T-cell (primary cell): ENCODE measurements at regions not wholly inside any gene's neighbourhood (a gene's known extent, or its start where the extent isn't known, plus 50 kb on each side); places are given as distances from the start of the nearest gene placed in this dataset.

Experiments
- ATAC-seq, 4 experiments: fragments of 200-7000 bp in 3 of 4; fragments of 150-1000 bp in 1 of 4; cut with Tn5 transposase; replicated peaks in 1 of 4; 1 replicate in 3 of 4; 2 replicates in 1 of 4; pipeline ENCODE4 v1.10.0; 2021; ENCODE audit warnings: moderate library complexity in 3 of 4, mild to moderate bottlenecking in 2 of 4, moderate number of reproducible peaks in 1 of 4
- CTCF ChIA-PET, 2 donors: fragments of 300-600 bp; sonication (Branson Sonifier 250); formaldehyde crosslinking; loops; one replicate each; lab custom pipeline; 2022; ENCODE audit warnings: antibody characterized with exemption in 2 of 2; lab: Charles Lee
- POLR2A ChIA-PET, 2 donors: fragments of 300-600 bp; sonication (Branson Sonifier 250); formaldehyde crosslinking; loops; one replicate each; lab custom pipeline; 2022; ENCODE audit warnings: antibody characterized with exemption in 2 of 2; lab: Charles Lee
- DNase-seq, 35 experiments: peaks; one replicate each; pipeline versions ENCODE4 v3.0.0 to v3.0.0-alpha.2; 2013 to 2023
- H3K27ac ChIP-seq: one replicate; pipeline ENCODE4 v1.5.1; 2013; ENCODE audit warnings: low read length
- H3K27me3 ChIP-seq, 2 experiments: replicated peaks in 1 of 2; 1 replicate in 1 of 2; 2 replicates in 1 of 2; pipeline versions ENCODE4 v1.6.1 to v1.7.0; 2013; ENCODE audit warnings: low read length in 1 of 2, mixed read lengths in 1 of 2; ENCODE audit not compliant: control insufficient read depth in 2 of 2, insufficient read depth in 2 of 2; ENCODE audit errors: extremely low read depth in 1 of 2
- H3K36me3 ChIP-seq, 2 donors: 1 replicate in 1 of 2; 2 replicates in 1 of 2; pipeline versions ENCODE4 v1.6.1 to v1.7.0; 2013; ENCODE audit warnings: low read length in 1 of 2; ENCODE audit not compliant: control insufficient read depth in 2 of 2, insufficient read depth in 1 of 2; ENCODE audit errors: extremely low read depth in 1 of 2
- H3K4me1 ChIP-seq, 2 experiments: 1 replicate in 1 of 2; 2 replicates in 1 of 2; pipeline versions ENCODE4 v1.6.1 to v1.7.0; 2013; ENCODE audit warnings: low read length in 2 of 2, mixed read lengths in 1 of 2; ENCODE audit not compliant: insufficient read depth in 2 of 2, control insufficient read depth in 1 of 2; ENCODE audit errors: extremely low read depth in 1 of 2
- H3K4me3 ChIP-seq, 2 donors: 1 replicate in 1 of 2; 2 replicates in 1 of 2; pipeline versions ENCODE4 v1.5.1 to v1.7.0; 2013; ENCODE audit warnings: mild to moderate bottlenecking in 2 of 2, low read length in 1 of 2, moderate library complexity in 1 of 2; ENCODE audit not compliant: control insufficient read depth in 1 of 2; ENCODE audit errors: extremely low read depth in 1 of 2
- H3K9me3 ChIP-seq: 2 replicates; pipeline ENCODE4 v1.7.0; 2013
- H3K27ac Mint-ChIP-seq, 2 donors: one replicate each; pipeline ENCODE4 v1.8.0; 2020 to 2021; ENCODE audit warnings: mild to moderate bottlenecking in 2 of 2, mixed read lengths in 2 of 2
- H3K27me3 Mint-ChIP-seq, 2 donors: one replicate each; pipeline ENCODE4 v1.8.0; 2021 to 2022; ENCODE audit warnings: mixed read lengths in 2 of 2
- H3K36me3 Mint-ChIP-seq: one replicate; pipeline ENCODE4 v1.8.0; 2021; ENCODE audit warnings: mixed read lengths
- H3K4me1 Mint-ChIP-seq, 3 donors: one replicate each; pipeline ENCODE4 v1.8.0; 2020 to 2022; ENCODE audit warnings: mixed read lengths in 3 of 3, mild to moderate bottlenecking in 1 of 3
- H3K4me3 Mint-ChIP-seq, 3 donors: one replicate each; pipeline ENCODE4 v1.8.0; 2020 to 2022; ENCODE audit warnings: mild to moderate bottlenecking in 3 of 3, mixed read lengths in 3 of 3, moderate library complexity in 3 of 3
- H3K9me3 Mint-ChIP-seq, 3 donors: one replicate each; pipeline ENCODE4 v1.8.0; 2020 to 2022; ENCODE audit warnings: mixed read lengths in 3 of 3
- WGBS: methylation state at CpG from one replicate; pipeline ENCODE4 v1.1.5; 2013; ENCODE audit warnings: missing lambda C conversion rate; ENCODE audit not compliant: insufficient coverage; 5-methylcytosine and 5-hydroxymethylcytosine counted together

GRCh38 chr15:81454024-81454423 is 80.0 kb upstream of the TMC3 start:
- no CpG with 5 or more reads among the region's 1 CpG for WGBS
- H3K9me3 Mint-ChIP-seq, result peaks cover 0 to 13% (median 4%) of the 10 kb centered on the region in 3 donors
- ChIA-PET CTCF (interaction anchor here in 1 of 2 donors (0.6 kb wide), 1 partner anchor 31 kb away, joined by 6 read pairs; no protein-coding TSS in a partner anchor), POLR2A (no interaction called here)
- H3K27me3 Mint-ChIP-seq, result peaks cover 4 to 8% of the 10 kb centered on the region in 2 donors
- no peaks in the 10 kb centered on the region for H3K9me3 ChIP-seq
- H3K36me3 ChIP-seq, result no peaks in the 10 kb centered on the region
- peaks cover 0 to 4% of the 10 kb centered on the region in 2 experiments for H3K4me1 ChIP-seq
- no peak overlapping the region for H3K27ac ChIP-seq
- H3K4me3 Mint-ChIP-seq, result no peak overlapping the region
- ATAC-seq, result no peak
- H3K27me3 ChIP-seq, result peaks cover 0 to 6% of the 10 kb centered on the region in 2 experiments
- H3K36me3 Mint-ChIP-seq, result no peaks in the 10 kb centered on the region
- H3K4me1 Mint-ChIP-seq, result peaks cover 10 to 15% (median 11%) of the 10 kb centered on the region in 3 donors
- H3K4me3 ChIP-seq, result no peak overlapping the region
- H3K27ac Mint-ChIP-seq, result no peak overlapping the region
- no peak for DNase-seq

GRCh38 chr15:81450721-81451120 is 76.7 kb upstream of the TMC3 start:
- ChIA-PET POLR2A (no interaction called here), CTCF (interaction anchor here in 1 of 2 donors (0.7 kb wide), 1 partner anchor 1906 kb away, joined by 3 read pairs; no protein-coding TSS in a partner anchor)
- H3K4me1 Mint-ChIP-seq, result peaks cover 0 to 6% (median 0%) of the 10 kb centered on the region in 3 donors
- Histone ChIP-seq H3K4me3 (no peak overlapping the region), H3K27me3 (peaks cover 0 to 3% of the 10 kb centered on the region in 2 experiments), H3K36me3 (no peaks in the 10 kb centered on the region), H3K4me1 (no peaks in the 10 kb centered on the region), H3K27ac (no peak overlapping the region), H3K9me3 (no peaks in the 10 kb centered on the region)
- H3K36me3 Mint-ChIP-seq, result no peaks in the 10 kb centered on the region
- H3K4me3 Mint-ChIP-seq, result no peak overlapping the region
- peaks cover 5 to 9% (median 8%) of the 10 kb centered on the region in 3 donors for H3K9me3 Mint-ChIP-seq
- WGBS, result no CpG with 5 or more reads among the region's 1 CpG
- ATAC-seq (no peak), DNase-seq (no peak)
- peaks cover 0 to 5% of the 10 kb centered on the region in 2 donors for H3K27me3 Mint-ChIP-seq
- H3K27ac Mint-ChIP-seq, result no peak overlapping the region

- no peaks in the 10 kb centered on the region for H3K36me3 Mint-ChIP-seq
- CTCF ChIA-PET, result no interaction called here
- ATAC-seq (no peak), DNase-seq (no peak)
- Histone ChIP-seq H3K9me3 (no peaks in the 10 kb centered on the region), H3K4me3 (no peak overlapping the region), H3K27ac (no peak overlapping the region), H3K36me3 (no peaks in the 10 kb centered on the region), H3K27me3 (peaks cover 0 to 3% of the 10 kb centered on the region in 2 experiments), H3K4me1 (no peaks in the 10 kb centered on the region)
- H3K27me3 Mint-ChIP-seq, result peaks cover 0 to 5% of the 10 kb centered on the region in 2 donors
- peaks cover 8 to 15% (median 8%) of the 10 kb centered on the region in 3 donors for H3K9me3 Mint-ChIP-seq
- H3K27ac Mint-ChIP-seq, result no peak overlapping the region
- peaks cover 0 to 6% (median 0%) of the 10 kb centered on the region in 3 donors for H3K4me1 Mint-ChIP-seq
- no CpG with 5 or more reads among the region's 2 CpGs for WGBS
- POLR2A ChIA-PET, result no interaction called here
- no peak overlapping the region for H3K4me3 Mint-ChIP-seq
These were observed 75.9 kb upstream of the TMC3 start for GRCh38 chr15:81449836-81450474.

GRCh38 chr15:81443040-81443820 is 69.2 kb upstream of the TMC3 start:
- Mint-ChIP-seq H3K27ac (no peak overlapping the region), H3K36me3 (no peaks in the 10 kb centered on the region), H3K27me3 (peaks cover 9 to 16% of the 10 kb centered on the region in 2 donors), H3K4me1 (no peaks in the 10 kb centered on the region), H3K9me3 (peaks cover 8 to 16% (median 8%) of the 10 kb centered on the region in 3 donors), H3K4me3 (no peak overlapping the region)
- no peaks in the 10 kb centered on the region for H3K9me3 ChIP-seq
- ChIA-PET POLR2A (no interaction called here), CTCF (no interaction called here)
- WGBS, result no CpG with 5 or more reads among the region's 5 CpGs
- H3K4me3 ChIP-seq, result no peak overlapping the region
- H3K27ac ChIP-seq, result no peak overlapping the region
- no peak for ATAC-seq
- no peak for DNase-seq
- no peaks in the 10 kb centered on the region for H3K36me3 ChIP-seq
- no peaks in the 10 kb centered on the region for H3K27me3 ChIP-seq
- no peaks in the 10 kb centered on the region for H3K4me1 ChIP-seq

- WGBS, result no CpG with 5 or more reads among the region's 1 CpG
- Mint-ChIP-seq H3K4me1 (no peaks in the 10 kb centered on the region), H3K36me3 (no peaks in the 10 kb centered on the region), H3K4me3 (no peak overlapping the region), H3K27me3 (peaks cover 12 to 16% of the 10 kb centered on the region in 2 donors), H3K27ac (no peak overlapping the region), H3K9me3 (peaks cover 8 to 16% (median 8%) of the 10 kb centered on the region in 3 donors)
- no peaks in the 10 kb centered on the region for H3K9me3 ChIP-seq
- no peaks in the 10 kb centered on the region for H3K27me3 ChIP-seq
- no peak for ATAC-seq
- H3K4me3 ChIP-seq, result no peak overlapping the region
- H3K4me1 ChIP-seq, result no peaks in the 10 kb centered on the region
- H3K27ac ChIP-seq, result no peak overlapping the region
- CTCF ChIA-PET, result no interaction called here
- no peak for DNase-seq
- H3K36me3 ChIP-seq, result no peaks in the 10 kb centered on the region
- POLR2A ChIA-PET, result no interaction called here
These were observed 68.4 kb upstream of the TMC3 start for GRCh38 chr15:81442454-81442853.

GRCh38 chr15:81434851-81435250 is 60.8 kb upstream of the TMC3 start:
- Mint-ChIP-seq H3K9me3 (peaks cover 0 to 10% (median 5%) of the 10 kb centered on the region in 3 donors), H3K4me3 (no peak overlapping the region), H3K4me1 (no peaks in the 10 kb centered on the region), H3K27me3 (peaks cover 0 to 34% of the 10 kb centered on the region in 2 donors), H3K36me3 (no peaks in the 10 kb centered on the region), H3K27ac (no peak overlapping the region)
- H3K4me1 ChIP-seq, result no peaks in the 10 kb centered on the region
- no peak for DNase-seq
- CTCF ChIA-PET, result interaction anchor here in 1 of 2 donors (0.6 kb wide), 1 partner anchor 764 kb away, joined by 3 read pairs; no protein-coding TSS in a partner anchor
- H3K9me3 ChIP-seq, result peaks cover 2% of the 10 kb centered on the region
- H3K36me3 ChIP-seq, result no peaks in the 10 kb centered on the region
- H3K27ac ChIP-seq, result no peak overlapping the region
- ATAC-seq, result no peak
- no peaks in the 10 kb centered on the region for H3K27me3 ChIP-seq
- no peak overlapping the region for H3K4me3 ChIP-seq
- POLR2A ChIA-PET, result no interaction called here
